SK-N-SH (cell line): ENCODE measurements at regions not wholly inside any gene's neighbourhood (a gene's known extent, or its start where the extent isn't known, plus 50 kb on each side); places are given as distances from the start of the nearest gene placed in this dataset.

Source experiments
- CHD2 ChIP-seq: fragments of 150-350 bp; IDR thresholded peaks from 2 replicates; pipeline ENCODE4 v1.6.1; 2018; ENCODE audit warnings: low read length; ENCODE audit not compliant: partially characterized antibody
- EP300 ChIP-seq, 2 experiments: IDR thresholded peaks; 2 replicates each; pipeline versions ENCODE4 v1.4.0 to v1.6.1; 2012; ENCODE audit warnings: borderline replicate concordance in 1 of 2, low read depth in 1 of 2, low read length in 1 of 2
- FOXJ3 ChIP-seq: sonication (generic); formaldehyde crosslinking; IDR thresholded peaks from 2 replicates; pipeline ENCODE4 v1.5.1; 2020; ENCODE audit warnings: mild to moderate bottlenecking, missing genetic modification reagents
- MEF2A ChIP-seq: IDR thresholded peaks from 2 replicates; pipeline ENCODE4 v1.4.0; 2012; ENCODE audit warnings: low read depth, borderline replicate concordance
- REST ChIP-seq: IDR thresholded peaks from 2 replicates; pipeline ENCODE4 v1.6.1; 2012; ENCODE audit warnings: mild to moderate bottlenecking, low read depth, low read length, moderate library complexity
- USF2 ChIP-seq: fragments of 150-350 bp; IDR thresholded peaks from 2 replicates; pipeline ENCODE4 v1.6.1; 2017; ENCODE audit warnings: antibody characterized with exemption, low read length, low read depth, borderline replicate concordance
- TF ChIP-seq, protein P1 (sequence below): fragments of 200-600 bp; sonication (generic); IDR thresholded peaks from 2 replicates; pipeline ENCODE4 v1.6.1; 2017; ENCODE audit warnings: antibody characterized with exemption, mild to moderate bottlenecking, moderate library complexity

DNA sequence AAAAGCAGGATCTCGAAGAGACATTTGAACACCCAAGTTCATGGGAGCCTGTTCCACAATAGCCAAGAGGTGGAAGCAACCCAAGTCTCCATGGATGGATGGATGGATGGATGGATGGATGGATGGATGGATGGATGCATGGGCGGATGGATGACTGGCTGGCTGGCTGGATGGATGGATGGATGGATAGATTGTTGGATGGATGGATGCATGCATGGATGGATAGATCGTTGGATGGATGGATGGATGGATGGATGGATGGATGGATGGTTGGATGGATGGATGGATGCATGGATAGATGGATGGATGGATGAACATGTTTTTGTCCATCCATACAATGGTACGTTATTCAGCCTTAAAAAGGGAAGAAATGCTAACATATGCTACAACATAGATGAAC, 603.4 kb downstream of the BRD1 start:
- TF ChIP-seq REST (no peak), CHD2 (no peak), EP300 (IDR thresholded peaks at IDR 0.05; ENCODE audit: borderline replicate concordance in 1 of 2, low read depth in 1 of 2, low read length in 1 of 2) (no peak), FOXJ3 (no peak), USF2 (no peak), MEF2A (no peak)
- TF ChIP-seq, protein P1, sequence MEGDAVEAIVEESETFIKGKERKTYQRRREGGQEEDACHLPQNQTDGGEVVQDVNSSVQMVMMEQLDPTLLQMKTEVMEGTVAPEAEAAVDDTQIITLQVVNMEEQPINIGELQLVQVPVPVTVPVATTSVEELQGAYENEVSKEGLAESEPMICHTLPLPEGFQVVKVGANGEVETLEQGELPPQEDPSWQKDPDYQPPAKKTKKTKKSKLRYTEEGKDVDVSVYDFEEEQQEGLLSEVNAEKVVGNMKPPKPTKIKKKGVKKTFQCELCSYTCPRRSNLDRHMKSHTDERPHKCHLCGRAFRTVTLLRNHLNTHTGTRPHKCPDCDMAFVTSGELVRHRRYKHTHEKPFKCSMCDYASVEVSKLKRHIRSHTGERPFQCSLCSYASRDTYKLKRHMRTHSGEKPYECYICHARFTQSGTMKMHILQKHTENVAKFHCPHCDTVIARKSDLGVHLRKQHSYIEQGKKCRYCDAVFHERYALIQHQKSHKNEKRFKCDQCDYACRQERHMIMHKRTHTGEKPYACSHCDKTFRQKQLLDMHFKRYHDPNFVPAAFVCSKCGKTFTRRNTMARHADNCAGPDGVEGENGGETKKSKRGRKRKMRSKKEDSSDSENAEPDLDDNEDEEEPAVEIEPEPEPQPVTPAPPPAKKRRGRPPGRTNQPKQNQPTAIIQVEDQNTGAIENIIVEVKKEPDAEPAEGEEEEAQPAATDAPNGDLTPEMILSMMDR, result no peak
